Right forelimb (tissue), 1 donor: ENCODE measurements at regions not wholly inside any gene's neighbourhood (a gene's known extent, or its start where the extent isn't known, plus 50 kb on each side); places are given as distances from the start of the nearest gene placed in this dataset.
"Not testable (repeated sequence)": the region's sequence is repeated elsewhere in the genome, so short reads cannot be mapped to it uniquely, and the experiment has no call there.

Source experiments
- DNase-seq: peaks from one replicate; pipeline ENCODE4 v3.0.0-alpha.2; 2018

GRCh38 chr5:135279328-135279727 is 119.7 kb downstream of the MACROH2A1 start:
- DNase-seq: no peak

- DNase-seq: no peak
Measured at GRCh38 chr5:135276151-135276550, 122.9 kb downstream of the MACROH2A1 start.

DNA sequence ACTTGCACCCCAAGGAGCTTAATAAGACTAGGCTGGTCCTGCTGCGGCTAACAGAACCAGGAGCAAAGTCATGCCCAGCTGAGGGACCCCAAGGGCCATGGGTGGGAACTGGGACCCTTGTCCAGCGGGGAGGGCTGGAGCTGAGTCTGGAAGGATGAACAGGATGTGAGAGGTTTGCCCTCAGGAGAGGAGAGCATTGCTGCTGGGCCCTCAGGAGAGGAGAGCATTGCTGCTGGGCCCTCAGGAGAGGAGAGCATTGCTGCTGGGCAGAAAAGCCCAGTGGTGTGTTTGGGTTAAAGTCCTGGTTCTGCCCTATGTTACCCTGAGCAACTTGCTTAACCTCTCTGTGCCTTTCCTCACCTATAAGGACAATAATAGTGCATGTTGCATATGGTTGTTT is 125.8 kb downstream of the MACROH2A1 start:
- DNase-seq: no peak

- DNase-seq: no peak
Measured at GRCh38 chr5:135272311-135272805, 126.7 kb downstream of the MACROH2A1 start.

- no peak for DNase-seq
Measured at GRCh38 chr5:135271533-135272310, 127.3 kb downstream of the MACROH2A1 start.

GRCh38 chr5:135269931-135270421 is 129.1 kb downstream of the MACROH2A1 start:
- peak; percentile 69 for DNase-seq

- DNase-seq: no peak
Measured at GRCh38 chr5:135269199-135269598, 129.8 kb downstream of the MACROH2A1 start.

DNA sequence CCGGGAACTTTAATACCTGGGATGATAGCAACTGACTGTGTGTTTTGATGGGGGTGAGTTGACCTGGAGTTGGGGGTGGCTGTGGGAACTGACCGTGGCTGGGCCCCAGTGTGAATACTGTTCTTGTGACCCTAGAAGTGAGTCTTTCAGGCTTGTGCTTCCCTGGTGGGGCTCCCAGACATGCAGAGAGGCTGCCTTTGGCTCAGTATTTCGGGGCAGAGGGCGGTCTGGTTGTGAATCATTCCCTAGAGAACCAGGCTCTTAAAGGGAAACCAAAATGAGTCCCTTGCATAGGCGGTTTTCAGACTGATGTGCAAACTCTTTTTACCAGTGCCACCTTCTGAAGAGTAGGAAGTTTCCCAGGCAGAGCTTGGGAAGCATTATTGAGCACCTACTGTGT is 132.1 kb downstream of the MACROH2A1 start:
- no peak for DNase-seq

GRCh38 chr5:135266303-135266635 is 132.8 kb downstream of the MACROH2A1 start:
- no peak for DNase-seq

- DNase-seq: no peak
Measured at GRCh38 chr5:135265497-135266302, 133.3 kb downstream of the MACROH2A1 start.

DNA sequence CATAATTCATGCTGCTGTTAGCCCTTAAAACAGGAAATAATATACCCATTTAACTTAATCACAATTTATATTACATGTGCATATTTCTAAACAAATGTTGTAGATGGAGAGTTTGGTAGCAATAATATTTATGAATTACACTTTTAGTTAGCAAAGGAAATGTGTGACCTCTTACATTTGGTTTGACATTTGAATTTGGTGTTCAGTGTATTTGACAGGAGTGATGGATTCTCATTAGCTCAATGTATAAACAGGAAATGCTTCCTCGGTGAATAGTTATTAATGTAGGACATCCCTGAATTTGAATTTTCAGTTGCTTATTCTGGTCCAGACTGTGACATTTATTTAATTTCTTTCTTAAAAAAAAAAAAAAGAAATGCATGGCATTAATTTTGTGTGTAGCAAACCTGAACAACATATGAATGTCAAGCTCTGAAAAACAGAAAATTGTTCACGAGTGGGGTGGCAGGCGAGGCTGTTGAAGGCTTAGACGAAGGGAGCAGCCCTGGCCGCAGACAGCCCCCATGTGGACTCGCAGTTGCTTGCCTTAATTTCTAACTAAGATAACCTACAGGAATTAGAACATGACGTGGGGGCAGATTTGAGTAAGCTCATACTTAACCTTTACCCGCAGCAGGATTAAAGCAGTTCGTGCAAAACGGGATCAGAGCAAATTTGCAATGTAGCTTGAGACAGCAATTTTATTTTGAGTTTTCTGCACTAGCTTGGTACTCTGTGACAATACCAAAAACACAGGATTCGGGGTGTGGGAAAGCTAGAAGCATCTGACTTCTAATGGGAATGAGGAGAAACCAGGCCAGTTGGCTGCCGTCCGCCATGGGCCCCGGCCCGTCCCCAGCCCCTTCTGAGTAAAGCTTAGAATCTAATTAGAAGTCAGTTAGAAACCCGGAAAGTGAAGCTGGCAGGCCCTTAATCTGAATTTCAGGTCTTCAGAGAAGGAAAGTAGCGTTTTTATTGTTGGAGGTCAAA is 134.3 kb downstream of the MACROH2A1 start:
- no peak for DNase-seq

DNA sequence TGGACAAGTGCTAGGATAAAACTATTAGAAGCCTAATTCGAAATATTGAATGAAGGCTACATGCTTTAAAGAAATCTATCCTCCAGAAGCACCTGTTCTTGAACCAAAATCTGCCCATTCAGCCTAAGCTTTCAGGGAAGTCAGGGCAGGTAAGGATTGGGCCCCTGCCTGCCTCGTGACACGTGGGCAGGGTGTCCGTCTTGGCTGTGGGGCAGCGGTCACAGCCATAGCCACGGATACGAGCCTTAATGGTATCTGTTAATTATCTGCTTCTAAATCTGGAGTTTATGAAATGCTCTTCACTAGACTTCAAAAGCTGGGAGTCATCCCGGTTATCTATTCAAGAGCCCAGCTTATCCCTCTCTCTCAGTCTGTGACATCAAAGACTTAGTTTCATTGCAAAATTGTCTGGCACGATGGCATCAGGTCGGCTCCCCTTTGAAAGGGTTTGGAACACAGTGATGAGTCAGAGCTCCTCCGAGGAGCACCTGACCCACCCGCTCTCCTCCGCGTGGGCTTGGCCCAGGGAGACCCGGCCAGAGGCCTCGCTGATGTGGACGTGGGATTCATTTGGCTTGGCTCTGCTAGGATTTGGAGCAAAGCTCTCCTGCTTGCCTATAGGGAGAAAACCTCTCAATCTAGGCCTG is 135.9 kb downstream of the MACROH2A1 start:
- no peak for DNase-seq

DNA sequence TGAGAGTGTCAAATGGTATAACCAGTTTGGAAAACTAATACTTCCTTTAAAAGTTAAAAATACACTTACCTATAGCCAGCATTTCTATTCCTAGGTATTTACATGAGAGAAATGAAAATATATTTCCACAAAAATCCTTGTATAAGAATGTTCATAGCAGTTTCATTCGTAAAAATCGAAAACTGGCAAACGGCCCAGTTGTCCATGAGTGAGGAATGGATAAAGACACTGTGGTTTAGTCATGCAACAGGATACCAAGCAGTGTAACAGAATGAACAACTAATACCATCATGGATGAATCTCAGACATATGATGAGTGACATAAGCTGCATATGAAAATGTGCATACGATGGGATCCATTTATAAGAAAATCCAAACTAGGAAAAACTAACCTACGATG is 136.7 kb downstream of the MACROH2A1 start:
- DNase-seq: no peak

- DNase-seq: not testable (repeated sequence)
Measured at GRCh38 chr5:135260108-135260507, 138.9 kb downstream of the MACROH2A1 start.

- no peak for DNase-seq
Measured at GRCh38 chr5:135255461-135256178, 143.4 kb downstream of the MACROH2A1 start.

DNA sequence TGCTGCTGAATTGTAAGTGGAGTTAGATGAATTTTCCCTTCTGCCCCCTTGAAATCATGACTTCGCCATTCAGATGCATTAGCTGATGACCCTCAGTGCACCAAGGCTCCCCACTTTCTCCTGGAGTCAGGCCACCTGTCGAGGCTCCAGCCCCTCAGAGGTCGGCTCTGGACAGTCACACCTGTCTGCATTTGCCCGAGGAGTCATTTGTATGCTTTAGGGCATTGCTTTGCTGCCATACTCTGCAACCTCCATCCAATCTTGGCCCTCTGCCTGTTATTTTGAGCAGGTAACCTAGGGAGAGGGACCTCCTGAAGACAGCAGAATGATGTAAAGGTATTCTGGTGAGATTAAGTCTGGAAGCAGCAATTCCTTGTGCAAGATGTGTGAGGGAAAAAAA is 144.8 kb downstream of the MACROH2A1 start:
- DNase-seq: no peak

- no peak for DNase-seq
Measured at GRCh38 chr5:135253601-135254178, 145.3 kb downstream of the MACROH2A1 start.

GRCh38 chr5:135251093-135251492 is 147.9 kb downstream of the MACROH2A1 start:
- DNase-seq: no peak

DNA sequence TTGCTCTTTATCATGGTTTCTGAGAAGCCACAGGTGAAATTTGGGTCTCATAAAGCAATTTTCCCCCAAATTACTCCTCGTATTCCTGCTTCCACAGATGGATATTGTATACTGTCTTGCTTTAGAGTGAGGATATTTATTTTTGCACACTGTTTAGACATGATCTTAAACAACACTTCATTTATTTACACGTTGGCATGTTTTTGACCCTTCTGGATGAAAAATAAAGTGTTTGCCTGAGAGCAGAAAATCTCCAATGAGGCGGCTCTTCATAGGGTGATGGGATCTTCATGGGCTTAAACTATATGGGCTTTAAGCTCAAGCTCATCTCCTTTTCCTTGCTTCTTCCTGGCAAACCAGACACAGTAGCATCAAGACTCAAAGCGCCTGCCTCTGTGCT is 148.4 kb downstream of the MACROH2A1 start:
- DNase-seq: no peak

GRCh38 chr5:135249658-135250057 is 149.4 kb downstream of the MACROH2A1 start:
- no peak for DNase-seq

DNA sequence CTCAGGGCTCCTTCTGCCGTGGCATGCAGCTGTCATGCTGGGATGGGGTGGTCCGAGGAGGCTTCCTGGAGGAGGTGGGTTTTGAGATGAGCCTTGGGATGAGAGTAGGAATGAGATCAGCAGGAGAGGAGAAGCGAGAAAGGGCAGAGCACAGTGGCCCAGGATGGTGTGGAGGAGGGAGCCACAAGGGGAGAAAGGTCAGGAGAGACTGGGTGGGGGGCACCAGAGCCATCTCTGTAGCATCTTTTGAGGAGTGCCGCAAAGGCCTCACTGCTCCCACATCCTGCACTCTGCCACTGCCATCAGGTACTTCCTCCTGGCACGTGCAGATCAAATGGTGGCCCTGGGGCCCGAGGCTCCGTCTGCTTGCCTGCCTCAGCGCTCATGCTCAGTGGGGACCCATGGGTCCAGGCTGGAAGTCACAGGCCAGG is 150.2 kb downstream of the MACROH2A1 start:
- DNase-seq: no peak
